Neural crest cell (in vitro differentiated cells): ENCODE measurements at regions not wholly inside any gene's neighbourhood (a gene's known extent, or its start where the extent isn't known, plus 50 kb on each side); places are given as distances from the start of the nearest gene placed in this dataset.

Source experiments
- DNase-seq: peaks from one replicate; pipeline ENCODE4 v3.0.0; 2021; ENCODE audit warnings: low read depth, mixed read lengths, low spot score
- H3K27ac Mint-ChIP-seq: one replicate; pipeline ENCODE4 v1.8.0; 2021; ENCODE audit warnings: mild to moderate bottlenecking, mixed read lengths; ENCODE audit not compliant: unreplicated experiment
- H3K27me3 Mint-ChIP-seq: 2 replicates; pipeline ENCODE4 v1.8.0; 2021; ENCODE audit warnings: low read depth, mild to moderate bottlenecking, mixed read lengths
- H3K36me3 Mint-ChIP-seq: 2 replicates; pipeline ENCODE4 v1.8.0; 2021; ENCODE audit warnings: low read depth, mild to moderate bottlenecking, mixed read lengths
- H3K4me1 Mint-ChIP-seq: 2 replicates; pipeline ENCODE4 v1.8.0; 2021; ENCODE audit warnings: mixed read lengths
- H3K4me3 Mint-ChIP-seq: one replicate; pipeline ENCODE4 v1.8.0; 2021; ENCODE audit warnings: mild to moderate bottlenecking, mixed read lengths
- H3K9me3 Mint-ChIP-seq: 2 replicates; pipeline ENCODE4 v1.8.0; 2021; ENCODE audit warnings: mixed read lengths
- TF ChIP-seq, protein P1 (sequence below): fragments of 200-600 bp; sonication (generic); conservative IDR thresholded peaks from 2 replicates; pipeline ENCODE4 v1.5.0; 2021; ENCODE audit warnings: antibody characterized with exemption, mild to moderate bottlenecking

GRCh38 chrX:143171703-143172102 is 146.0 kb downstream of the SPANXN4 start:
- DNase-seq, result no peak
- Mint-ChIP-seq H3K27me3 (no peaks in the 10 kb centered on the region), H3K4me1 (no peaks in the 10 kb centered on the region), H3K27ac (no peak overlapping the region), H3K4me3 (no peak overlapping the region), H3K9me3 (peaks cover 11% of the 10 kb centered on the region), H3K36me3 (no peaks in the 10 kb centered on the region)
- TF ChIP-seq, protein P1, sequence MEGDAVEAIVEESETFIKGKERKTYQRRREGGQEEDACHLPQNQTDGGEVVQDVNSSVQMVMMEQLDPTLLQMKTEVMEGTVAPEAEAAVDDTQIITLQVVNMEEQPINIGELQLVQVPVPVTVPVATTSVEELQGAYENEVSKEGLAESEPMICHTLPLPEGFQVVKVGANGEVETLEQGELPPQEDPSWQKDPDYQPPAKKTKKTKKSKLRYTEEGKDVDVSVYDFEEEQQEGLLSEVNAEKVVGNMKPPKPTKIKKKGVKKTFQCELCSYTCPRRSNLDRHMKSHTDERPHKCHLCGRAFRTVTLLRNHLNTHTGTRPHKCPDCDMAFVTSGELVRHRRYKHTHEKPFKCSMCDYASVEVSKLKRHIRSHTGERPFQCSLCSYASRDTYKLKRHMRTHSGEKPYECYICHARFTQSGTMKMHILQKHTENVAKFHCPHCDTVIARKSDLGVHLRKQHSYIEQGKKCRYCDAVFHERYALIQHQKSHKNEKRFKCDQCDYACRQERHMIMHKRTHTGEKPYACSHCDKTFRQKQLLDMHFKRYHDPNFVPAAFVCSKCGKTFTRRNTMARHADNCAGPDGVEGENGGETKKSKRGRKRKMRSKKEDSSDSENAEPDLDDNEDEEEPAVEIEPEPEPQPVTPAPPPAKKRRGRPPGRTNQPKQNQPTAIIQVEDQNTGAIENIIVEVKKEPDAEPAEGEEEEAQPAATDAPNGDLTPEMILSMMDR, result no peak

DNA sequence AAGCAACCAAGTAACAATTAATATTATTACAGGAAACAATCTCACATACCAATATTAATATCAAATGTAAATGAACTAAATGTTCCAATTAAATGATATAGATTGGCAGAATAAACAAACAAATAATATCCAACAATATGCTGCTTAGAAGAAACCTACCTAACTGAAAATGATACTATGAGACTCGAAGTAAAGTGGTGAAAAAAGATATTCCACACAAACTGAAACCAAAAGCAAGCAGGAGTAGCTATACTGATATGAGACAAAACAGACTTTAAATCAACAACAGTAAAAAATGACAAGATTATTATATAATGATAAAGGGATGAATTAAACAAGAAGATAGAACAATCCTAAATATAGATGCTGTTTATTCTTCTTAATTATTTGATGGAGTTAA is 140.1 kb downstream of the SPANXN4 start:
- no peak for DNase-seq
- no peaks in the 10 kb centered on the region for H3K27me3 Mint-ChIP-seq
- H3K9me3 Mint-ChIP-seq, result no peaks in the 10 kb centered on the region

DNA sequence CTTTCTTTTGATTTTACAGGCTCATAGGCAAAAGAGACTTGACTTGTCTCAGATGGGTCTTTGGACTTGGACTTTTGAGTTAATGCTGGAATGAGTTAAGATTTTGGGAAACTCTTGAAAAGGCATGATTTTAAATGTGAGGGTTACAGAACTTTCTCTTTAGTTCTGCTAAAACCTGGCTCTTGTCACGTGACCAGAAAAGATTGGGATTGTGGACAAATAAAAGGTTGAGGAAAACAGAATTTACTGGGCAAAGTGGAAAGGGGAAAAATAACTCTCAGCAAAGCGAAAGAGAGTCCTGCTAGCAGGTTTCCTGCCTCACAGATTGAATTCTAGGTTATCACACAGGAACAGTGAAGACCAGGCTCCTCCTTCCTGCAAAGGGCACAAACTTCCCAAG is 114.0 kb downstream of the SPANXN4 start:
- no peak overlapping the region for H3K27ac Mint-ChIP-seq
- peaks cover 4% of the 10 kb centered on the region for H3K36me3 Mint-ChIP-seq
- H3K27me3 Mint-ChIP-seq, result no peaks in the 10 kb centered on the region
- no peak for DNase-seq
- TF ChIP-seq, protein P1, result no peak
- peaks cover 15% of the 10 kb centered on the region for H3K9me3 Mint-ChIP-seq
- no peak overlapping the region for H3K4me3 Mint-ChIP-seq
- no peaks in the 10 kb centered on the region for H3K4me1 Mint-ChIP-seq

More for the DNA sequence above, 140.1 kb downstream of the SPANXN4 start:
- no peaks in the 10 kb centered on the region for H3K4me1 Mint-ChIP-seq
- no peaks in the 10 kb centered on the region for H3K36me3 Mint-ChIP-seq
- TF ChIP-seq, protein P1, result no peak
- H3K4me3 Mint-ChIP-seq, result no peak overlapping the region
- no peak overlapping the region for H3K27ac Mint-ChIP-seq

- no peak for DNase-seq
- H3K27me3 Mint-ChIP-seq, result no peaks in the 10 kb centered on the region
- H3K27ac Mint-ChIP-seq, result no peak overlapping the region
- peaks cover 14% of the 10 kb centered on the region for H3K9me3 Mint-ChIP-seq
- TF ChIP-seq, protein P1, result no peak
- H3K4me3 Mint-ChIP-seq, result no peak overlapping the region
- no peaks in the 10 kb centered on the region for H3K4me1 Mint-ChIP-seq
- H3K36me3 Mint-ChIP-seq, result no peaks in the 10 kb centered on the region
These were observed 95.7 kb downstream of the SPANXN4 start for GRCh38 chrX:143121477-143121876.

GRCh38 chrX:143115466-143115865 is 89.7 kb downstream of the SPANXN4 start:
- no peaks in the 10 kb centered on the region for H3K4me1 Mint-ChIP-seq
- no peaks in the 10 kb centered on the region for H3K27me3 Mint-ChIP-seq
- no peaks in the 10 kb centered on the region for H3K36me3 Mint-ChIP-seq
- H3K4me3 Mint-ChIP-seq, result no peak overlapping the region
- TF ChIP-seq, protein P1, result no peak
- peaks cover 10% of the 10 kb centered on the region for H3K9me3 Mint-ChIP-seq
- no peak for DNase-seq
- H3K27ac Mint-ChIP-seq, result no peak overlapping the region

DNA sequence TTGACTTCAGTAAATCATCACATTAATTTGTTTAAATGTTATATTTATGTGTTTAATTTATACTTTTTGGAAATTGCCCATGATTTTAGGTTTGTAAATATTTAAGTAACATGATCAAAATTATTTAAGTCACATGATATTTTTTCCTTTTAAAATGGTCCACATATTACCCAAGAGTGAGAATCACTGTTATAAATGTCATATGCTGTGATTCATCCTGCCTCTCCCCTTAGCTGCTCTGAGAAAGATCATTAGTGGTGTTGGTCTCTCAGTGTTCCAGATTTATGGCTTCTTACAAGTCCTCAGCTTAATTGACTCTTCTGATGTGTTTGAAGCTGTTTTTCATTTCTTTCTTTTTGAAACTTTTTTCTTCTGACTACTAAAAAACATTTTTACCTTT is 70.1 kb downstream of the SPANXN4 start:
- Mint-ChIP-seq H3K4me1 (no peaks in the 10 kb centered on the region), H3K36me3 (no peaks in the 10 kb centered on the region), H3K9me3 (no peaks in the 10 kb centered on the region), H3K27me3 (no peaks in the 10 kb centered on the region), H3K4me3 (no peak overlapping the region), H3K27ac (no peak overlapping the region)
- TF ChIP-seq, protein P1, result no peak
- DNase-seq, result no peak
